HG03575 (cell line): ENCODE measurements at regions not wholly inside any gene's neighbourhood (a gene's known extent, or its start where the extent isn't known, plus 50 kb on each side); places are given as distances from the start of the nearest gene placed in this dataset.

Experiments used
- ATAC-seq: cut with Tn5 transposase; IDR thresholded peaks from one replicate; pipeline ENCODE4 v1.9.1; 2021; ENCODE audit not compliant: unreplicated experiment, insufficient number of reproducible peaks, low FRiP score; ENCODE audit errors: extremely low read depth

DNA sequence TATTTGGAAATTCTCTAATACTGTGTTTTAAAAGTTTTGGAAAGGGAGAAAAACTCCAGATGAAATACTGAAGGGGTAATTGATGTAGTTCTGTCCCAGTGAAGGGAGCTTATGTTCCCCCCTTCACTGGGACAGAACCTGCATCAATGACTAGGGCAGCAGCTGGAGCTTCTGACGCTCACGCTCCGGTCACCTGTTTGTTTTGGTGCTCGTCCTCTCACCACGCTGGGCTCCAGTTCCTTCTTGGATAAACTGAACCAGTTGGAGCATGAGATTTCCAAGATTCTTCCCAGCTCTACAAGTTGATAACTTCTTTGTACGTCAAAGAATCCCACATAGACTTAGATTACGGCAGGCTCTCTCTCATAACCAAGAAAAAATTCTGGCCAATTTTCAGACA lies 51.4 kb upstream of the HNRNPU start:
- ATAC-seq: no peak

- ATAC-seq: no peak
Observed at GRCh38 chr1:244914761-244915160, 50.4 kb upstream of the HNRNPU start.
